ENCODE measurements at regions not wholly inside any gene's neighbourhood (a gene's known extent, or its start where the extent isn't known, plus 50 kb on each side); places are given as distances from the start of the nearest gene placed in this dataset.

DNA sequence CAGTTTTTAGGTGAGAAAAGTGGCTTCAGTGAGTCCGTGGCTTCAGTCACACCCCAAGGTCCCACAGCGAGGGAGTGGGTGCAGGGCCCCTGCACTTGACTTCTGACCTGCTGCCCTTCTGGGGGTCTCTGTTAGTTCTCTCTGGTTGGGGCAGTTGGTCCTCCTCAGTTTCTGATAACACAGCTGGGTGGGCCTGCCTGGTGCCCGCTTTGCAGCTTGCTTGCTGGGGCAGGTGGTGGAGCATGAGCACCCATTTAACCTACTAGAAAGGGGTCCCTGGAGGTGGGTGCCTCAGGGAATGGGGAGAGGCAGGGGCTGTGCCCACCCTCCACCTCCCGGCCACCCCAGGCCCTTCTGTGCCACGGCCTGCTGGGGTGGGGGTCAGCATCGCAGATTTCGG is 83.2 kb downstream of the ASB1 start:
- TF ChIP-seq EZH2 (optimal IDR thresholded peaks at IDR 0.05; ENCODE audit: low read depth, low read length): no peak
- TF ChIP-seq, protein P1, sequence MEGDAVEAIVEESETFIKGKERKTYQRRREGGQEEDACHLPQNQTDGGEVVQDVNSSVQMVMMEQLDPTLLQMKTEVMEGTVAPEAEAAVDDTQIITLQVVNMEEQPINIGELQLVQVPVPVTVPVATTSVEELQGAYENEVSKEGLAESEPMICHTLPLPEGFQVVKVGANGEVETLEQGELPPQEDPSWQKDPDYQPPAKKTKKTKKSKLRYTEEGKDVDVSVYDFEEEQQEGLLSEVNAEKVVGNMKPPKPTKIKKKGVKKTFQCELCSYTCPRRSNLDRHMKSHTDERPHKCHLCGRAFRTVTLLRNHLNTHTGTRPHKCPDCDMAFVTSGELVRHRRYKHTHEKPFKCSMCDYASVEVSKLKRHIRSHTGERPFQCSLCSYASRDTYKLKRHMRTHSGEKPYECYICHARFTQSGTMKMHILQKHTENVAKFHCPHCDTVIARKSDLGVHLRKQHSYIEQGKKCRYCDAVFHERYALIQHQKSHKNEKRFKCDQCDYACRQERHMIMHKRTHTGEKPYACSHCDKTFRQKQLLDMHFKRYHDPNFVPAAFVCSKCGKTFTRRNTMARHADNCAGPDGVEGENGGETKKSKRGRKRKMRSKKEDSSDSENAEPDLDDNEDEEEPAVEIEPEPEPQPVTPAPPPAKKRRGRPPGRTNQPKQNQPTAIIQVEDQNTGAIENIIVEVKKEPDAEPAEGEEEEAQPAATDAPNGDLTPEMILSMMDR (IDR thresholded peaks at IDR 0.05; ENCODE audit: low read length): no peak
- no peak for TF ChIP-seq EZH2phosphoT487 (IDR thresholded peaks at IDR 0.05; ENCODE audit: low read length)
